ENCODE measurements at regions not wholly inside any gene's neighbourhood (a gene's known extent, or its start where the extent isn't known, plus 50 kb on each side); places are given as distances from the start of the nearest gene placed in this dataset.

GRCh38 chr11:39804271-39804670, 1655.2 kb downstream of the LRRC4C start:
- TF ChIP-seq RFX5 (IDR thresholded peaks at IDR 0.05): no peak
- no peak for TF ChIP-seq HOXB5 (CRISPR knock-in tag; IDR thresholded peaks at IDR 0.05)
- no peak for TF ChIP-seq MAX (IDR thresholded peaks at IDR 0.05)
- TF ChIP-seq EP300 (IDR thresholded peaks at IDR 0.05): no peak
- no peak for TF ChIP-seq CTCF (IDR thresholded peaks at IDR 0.05)
- TF ChIP-seq MYC (IDR thresholded peaks at IDR 0.05; ENCODE audit: borderline replicate concordance, low read length): no peak

Measured in A549 (cell line).